Cardiac fibroblast (primary cell): ENCODE measurements at regions not wholly inside any gene's neighbourhood (a gene's known extent, or its start where the extent isn't known, plus 50 kb on each side); places are given as distances from the start of the nearest gene placed in this dataset.

Experiments
- DNase-seq, 2 donors: peaks; one replicate each; pipeline versions ENCODE4 v3.0.0 to v3.0.0-alpha.2; 2010; ENCODE audit warnings: low read depth in 2 of 2
- H3K4me3 ChIP-seq, 2 donors: replicated peaks in 1 of 2; 1 replicate in 1 of 2; 2 replicates in 1 of 2; pipeline ENCODE4 v1.5.1; 2011; ENCODE audit warnings: low read depth in 2 of 2, low read length in 2 of 2, mild to moderate bottlenecking in 2 of 2, moderate library complexity in 1 of 2
- TF ChIP-seq, protein P1 (sequence below): IDR thresholded peaks from one replicate; pipeline ENCODE4 v1.5.1; 2011; ENCODE audit warnings: low read depth, mild to moderate bottlenecking, low read length, inconsistent platforms

DNA sequence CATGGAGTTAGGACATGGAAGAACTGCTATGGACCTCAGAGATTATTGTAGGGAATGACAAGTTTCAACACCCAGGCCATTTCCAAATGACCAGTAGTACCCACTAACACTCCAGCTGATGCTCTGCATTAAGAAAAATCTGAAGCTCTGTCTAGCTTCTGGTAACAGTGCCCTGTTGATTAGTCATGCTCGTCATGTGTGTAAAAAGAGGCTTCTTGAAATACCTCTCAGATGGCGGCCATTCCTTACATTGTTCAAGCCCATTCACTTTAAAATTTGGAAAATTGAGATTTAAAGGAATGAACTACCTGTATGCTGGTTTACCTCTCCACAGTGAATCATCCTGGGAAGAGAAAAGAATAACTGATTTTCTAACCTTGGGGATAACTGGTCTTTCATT lies 527.9 kb upstream of the ARGLU1 start:
- TF ChIP-seq, protein P1, sequence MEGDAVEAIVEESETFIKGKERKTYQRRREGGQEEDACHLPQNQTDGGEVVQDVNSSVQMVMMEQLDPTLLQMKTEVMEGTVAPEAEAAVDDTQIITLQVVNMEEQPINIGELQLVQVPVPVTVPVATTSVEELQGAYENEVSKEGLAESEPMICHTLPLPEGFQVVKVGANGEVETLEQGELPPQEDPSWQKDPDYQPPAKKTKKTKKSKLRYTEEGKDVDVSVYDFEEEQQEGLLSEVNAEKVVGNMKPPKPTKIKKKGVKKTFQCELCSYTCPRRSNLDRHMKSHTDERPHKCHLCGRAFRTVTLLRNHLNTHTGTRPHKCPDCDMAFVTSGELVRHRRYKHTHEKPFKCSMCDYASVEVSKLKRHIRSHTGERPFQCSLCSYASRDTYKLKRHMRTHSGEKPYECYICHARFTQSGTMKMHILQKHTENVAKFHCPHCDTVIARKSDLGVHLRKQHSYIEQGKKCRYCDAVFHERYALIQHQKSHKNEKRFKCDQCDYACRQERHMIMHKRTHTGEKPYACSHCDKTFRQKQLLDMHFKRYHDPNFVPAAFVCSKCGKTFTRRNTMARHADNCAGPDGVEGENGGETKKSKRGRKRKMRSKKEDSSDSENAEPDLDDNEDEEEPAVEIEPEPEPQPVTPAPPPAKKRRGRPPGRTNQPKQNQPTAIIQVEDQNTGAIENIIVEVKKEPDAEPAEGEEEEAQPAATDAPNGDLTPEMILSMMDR: no peak
- no peak for DNase-seq
- no peak overlapping the region for H3K4me3 ChIP-seq

DNA sequence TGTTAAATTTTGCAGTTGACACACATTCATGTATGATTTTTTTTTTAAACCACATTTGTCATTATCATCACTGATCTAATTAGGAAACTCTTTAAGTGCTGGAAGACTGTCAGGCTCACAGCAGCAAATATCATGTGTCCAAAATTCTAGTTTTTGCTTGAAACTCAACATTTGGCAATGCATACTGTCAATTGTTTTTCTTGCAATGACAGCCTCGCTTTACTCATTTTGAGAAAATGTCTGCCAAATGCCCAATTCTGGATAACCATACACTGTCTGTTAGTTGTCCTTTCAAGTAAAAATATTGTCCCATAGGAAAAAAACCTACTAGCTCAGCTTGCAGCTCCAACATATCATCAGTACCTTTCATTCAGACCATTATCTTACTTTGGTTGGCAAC lies 523.9 kb upstream of the ARGLU1 start:
- no peak overlapping the region for H3K4me3 ChIP-seq
- TF ChIP-seq, protein P1: no peak
- no peak for DNase-seq

DNA sequence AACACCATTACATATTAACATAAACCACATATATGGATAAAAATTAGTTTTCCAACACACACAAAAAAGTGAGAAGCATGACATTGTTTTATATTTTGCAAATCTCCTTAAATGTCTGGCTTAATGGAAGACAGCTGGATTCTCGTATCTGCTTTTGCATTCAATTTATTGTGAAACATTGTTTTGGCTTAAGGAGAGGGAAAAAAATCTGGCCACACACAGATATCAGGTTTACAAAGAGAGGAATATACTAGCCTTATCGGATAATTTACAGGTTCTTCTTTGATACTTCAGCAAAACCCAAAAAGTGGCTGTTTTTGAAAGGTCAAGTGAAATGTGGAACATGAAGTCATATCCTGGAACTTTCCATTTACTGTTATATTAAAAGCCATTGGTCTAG lies 523.5 kb upstream of the ARGLU1 start:
- H3K4me3 ChIP-seq: no peak overlapping the region
- TF ChIP-seq, protein P1: no peak
- no peak for DNase-seq

DNA sequence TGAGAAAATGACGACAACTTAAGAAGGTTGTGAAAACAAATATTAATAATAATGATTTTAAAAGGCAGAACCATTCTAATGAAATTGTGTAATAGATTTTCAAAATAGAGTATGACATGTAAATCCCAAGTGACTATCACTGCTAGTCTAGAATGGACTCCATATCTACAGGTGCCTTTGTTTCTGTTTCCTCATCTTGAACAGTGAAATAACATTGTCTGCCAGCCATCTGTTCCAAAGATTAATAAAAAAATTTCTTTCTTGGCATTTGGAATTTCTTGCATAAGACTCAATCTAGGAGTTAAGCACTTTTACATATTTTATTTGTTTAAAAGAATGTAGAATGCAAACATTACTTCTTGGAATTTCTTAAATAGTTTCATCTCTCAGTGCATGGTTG lies 520.1 kb upstream of the ARGLU1 start:
- DNase-seq: no peak
- TF ChIP-seq, protein P1: no peak
- no peak overlapping the region for H3K4me3 ChIP-seq

DNA sequence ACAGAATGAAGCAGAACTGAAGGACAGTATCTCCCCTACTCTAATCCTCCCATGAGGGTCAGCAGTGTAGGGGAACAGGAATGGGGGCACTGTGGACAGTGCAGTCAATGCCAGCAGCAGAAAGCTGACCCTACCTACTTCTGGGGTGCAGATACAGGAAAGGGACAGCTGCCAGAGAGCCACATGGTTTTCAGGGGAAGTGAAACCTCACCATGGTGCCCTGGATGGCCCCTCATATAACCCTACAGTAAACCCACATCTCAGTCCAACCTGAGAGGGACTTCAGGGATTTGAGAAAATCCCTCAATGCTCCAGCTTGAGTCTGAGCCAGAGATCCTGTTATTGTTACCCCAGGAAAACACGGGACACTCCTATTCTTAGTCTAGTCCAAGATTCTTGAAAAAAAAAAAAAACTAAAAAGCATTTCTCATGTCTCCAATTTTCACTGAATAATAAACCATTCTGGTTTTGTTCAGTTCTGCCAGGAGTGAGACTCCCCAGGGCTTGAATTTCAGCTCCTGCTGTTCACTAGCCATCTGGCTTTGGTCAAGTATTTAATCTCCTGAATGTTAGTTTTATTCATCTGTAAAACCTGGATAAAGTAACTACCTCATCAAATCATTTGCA lies 511.6 kb upstream of the ARGLU1 start:
- TF ChIP-seq, protein P1: no peak
- H3K4me3 ChIP-seq: no peak overlapping the region
- DNase-seq: no peak

DNA sequence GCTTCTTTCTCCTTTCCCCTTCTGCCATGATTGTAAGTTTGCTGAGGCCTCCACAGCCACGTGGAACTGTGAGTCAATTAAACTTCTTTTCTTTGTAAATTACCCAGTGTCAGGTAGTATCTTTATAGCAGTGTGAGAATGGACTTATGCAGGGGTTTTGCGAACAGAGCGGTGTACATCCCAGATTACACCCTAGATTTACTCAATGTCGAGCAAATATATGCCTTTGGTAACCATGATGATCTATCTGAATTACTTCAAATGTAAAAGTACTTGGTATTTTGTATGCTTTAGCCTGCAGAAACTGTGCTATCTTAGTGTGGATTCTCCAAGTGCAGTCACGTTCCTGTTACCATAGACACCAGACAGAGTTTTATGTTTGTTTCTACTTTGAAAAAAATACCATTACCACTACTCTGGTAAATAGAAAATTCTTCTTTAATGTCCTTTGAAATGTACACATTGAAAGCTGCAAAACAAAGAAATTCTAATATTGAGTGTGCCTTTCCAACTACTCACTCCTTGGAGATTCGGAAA lies 510.4 kb upstream of the ARGLU1 start:
- TF ChIP-seq, protein P1: no peak
- H3K4me3 ChIP-seq: no peak overlapping the region
- DNase-seq: no peak

DNA sequence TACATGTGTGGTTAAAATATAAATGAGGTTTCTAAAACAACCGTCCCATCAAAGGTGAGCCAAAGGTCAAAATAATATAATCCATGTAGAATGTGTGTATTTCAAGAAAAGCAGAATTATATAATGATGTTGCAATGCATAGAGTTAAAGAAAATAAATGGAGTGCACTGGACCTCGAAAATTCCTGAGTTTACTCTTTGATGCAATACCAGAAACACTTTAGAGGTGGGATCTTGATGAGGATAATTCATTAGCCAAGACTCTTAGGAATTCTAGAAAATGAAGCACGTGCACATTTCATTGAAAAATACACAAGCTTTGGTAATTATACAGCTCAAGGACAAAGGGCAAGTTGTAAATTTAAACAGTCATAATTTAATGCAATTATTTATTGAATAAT lies 508.9 kb upstream of the ARGLU1 start:
- TF ChIP-seq, protein P1: no peak

More for the DNA sequence above, 508.9 kb upstream of the ARGLU1 start:
- no peak for DNase-seq
- no peak overlapping the region for H3K4me3 ChIP-seq
